HPDE6-E6E7 (cell line): ENCODE measurements at regions not wholly inside any gene's neighbourhood (a gene's known extent, or its start where the extent isn't known, plus 50 kb on each side); places are given as distances from the start of the nearest gene placed in this dataset.
"Not testable (repeated sequence)": the region's sequence is repeated elsewhere in the genome, so short reads cannot be mapped to it uniquely, and the experiment has no call there.

Experiments used
- DNase-seq: peaks from one replicate; pipeline ENCODE4 v3.0.0; 2011; ENCODE audit warnings: missing footprints; ENCODE audit errors: extremely low spot score

DNA sequence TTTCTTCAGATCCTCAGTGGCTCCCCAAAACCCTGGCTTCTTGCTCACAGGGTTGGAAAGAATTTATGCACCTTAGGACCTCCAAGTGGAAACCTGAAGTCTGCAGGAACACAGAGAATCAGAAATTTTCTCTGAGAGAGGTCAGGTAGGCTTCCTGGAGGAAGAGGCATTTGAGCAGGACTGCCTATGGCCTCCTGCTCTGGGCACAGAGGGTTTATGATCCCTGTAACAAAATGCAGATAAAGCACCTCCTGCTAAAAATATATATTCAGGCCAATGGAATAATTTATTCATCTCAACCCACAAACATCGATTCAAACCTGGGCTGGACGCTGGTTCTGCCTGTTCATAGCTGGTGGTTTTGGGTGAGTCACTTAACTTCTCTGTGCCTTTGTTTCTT is 68.1 kb upstream of the FGF3 start:
- DNase-seq = no peak

DNA sequence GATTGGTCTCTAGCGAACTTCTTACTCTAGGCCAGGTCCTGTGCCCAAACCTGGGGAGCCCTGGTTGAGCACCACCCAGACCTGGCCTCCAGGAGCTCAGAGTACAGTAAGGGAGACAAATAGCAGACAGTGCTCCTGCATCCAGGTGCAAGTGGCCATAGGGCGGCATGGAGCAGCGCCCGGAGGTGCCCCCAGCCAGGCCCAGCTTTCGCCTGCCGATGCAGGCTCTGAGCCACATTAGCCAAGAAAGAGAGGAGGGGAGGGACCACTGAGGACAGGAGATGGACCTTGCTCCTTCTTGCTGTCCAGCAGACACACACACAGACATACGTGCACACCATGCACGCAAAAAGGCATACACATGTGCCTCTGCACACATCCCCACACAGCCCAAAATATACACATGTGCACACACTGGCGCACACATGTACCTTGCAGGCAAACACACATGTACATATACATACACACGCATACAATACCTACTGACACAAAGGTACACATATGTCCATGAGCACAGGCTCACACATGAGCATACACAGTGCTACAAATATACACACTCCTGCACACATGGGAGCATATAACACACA is 68.7 kb upstream of the FGF3 start:
- no peak for DNase-seq

DNA sequence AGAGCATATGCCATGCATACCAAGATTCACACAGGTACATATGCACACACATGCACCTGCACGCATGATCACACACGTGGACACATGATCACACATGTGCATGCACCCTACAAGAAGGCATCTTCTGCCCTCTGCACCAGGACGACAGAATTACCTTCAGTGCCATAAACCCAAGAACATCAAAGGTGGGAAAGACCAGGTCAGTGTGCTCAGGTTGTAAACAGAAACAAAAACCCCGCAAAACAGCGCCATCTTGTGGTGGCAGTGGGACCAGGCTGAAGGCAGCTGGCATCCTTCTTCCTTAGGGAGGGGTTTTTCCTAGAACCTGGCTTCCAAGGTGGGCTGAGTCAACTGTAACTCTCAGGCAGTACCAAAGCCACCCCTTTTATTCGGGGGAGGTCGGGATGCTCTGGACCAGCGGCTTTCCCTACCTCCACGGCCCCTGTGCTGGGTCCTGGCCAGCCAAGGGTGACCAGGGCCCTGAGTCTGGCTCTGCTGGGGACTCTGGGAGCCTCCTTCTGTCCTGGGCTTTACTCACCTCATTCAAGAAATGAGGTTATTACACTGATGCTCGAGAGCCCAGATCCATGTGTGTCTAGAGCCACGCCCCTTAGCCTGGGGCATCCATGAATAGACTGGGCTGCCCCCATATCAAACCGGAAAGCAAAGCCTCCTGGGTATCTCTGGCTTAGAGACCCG is 69.4 kb upstream of the FGF3 start:
- peak; percentile 70 for DNase-seq

DNA sequence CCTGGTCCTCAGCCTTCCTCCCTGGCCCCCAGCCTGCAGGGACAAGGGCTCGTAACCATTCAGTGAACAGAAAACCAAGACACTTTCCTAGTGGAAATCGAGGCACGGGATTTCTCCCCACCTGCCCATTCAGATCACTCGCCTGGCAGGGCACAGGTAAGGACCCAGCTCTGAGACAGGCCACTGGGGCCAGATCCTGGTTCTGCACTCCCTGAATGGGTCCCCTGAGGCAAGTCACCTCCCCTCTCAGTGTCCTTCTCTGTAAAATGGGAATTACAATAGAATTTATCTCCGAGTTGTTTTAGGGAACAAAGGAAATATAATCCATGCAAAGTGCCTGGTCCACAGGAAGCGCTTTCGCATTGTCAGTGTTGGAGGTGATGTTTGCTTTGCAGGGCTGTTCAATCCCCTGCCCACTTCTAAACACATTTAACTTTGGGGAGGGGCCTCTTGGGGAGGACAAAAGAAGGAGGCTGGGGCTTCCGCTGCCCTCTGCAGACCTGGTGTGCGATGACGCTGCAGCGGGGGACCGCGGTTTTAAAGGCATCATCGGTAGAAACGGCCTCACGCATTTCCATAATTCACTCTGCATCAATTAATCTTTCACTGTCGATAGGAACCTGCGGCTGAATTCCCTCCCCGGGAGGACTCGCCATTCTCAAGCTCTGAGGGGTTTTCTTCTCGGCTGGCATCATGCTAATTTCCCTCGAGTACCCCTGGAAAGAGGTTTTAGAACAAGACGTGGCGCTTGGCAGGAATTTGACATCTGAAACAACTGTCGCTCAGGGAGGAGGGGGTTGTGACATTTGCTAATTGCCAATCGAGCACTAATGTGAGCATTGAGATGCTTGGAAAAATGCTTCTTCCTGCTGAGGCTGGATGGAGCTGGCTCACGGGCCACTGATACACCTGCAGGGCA is 70.4 kb upstream of the FGF3 start:
- no peak for DNase-seq

DNA sequence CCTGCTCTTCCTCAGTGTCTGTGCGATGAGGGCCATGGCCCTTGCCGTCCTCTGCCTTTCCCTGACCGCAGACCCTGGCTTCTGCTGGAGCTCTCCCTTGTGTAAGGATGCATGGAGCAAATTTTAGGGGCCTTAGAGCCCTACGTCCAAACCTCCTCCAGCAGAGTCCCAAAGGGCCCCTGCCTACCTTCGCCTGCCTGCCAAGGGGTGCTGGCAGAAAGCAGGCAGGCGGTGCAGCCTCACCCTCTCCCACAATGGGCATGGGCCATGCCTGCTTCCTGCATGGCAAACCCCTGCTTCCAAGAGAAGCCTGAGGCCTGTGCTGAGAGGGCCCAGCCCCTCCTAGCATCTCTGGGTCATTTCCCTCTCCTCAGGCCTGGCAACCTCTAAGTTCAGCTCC is 71.3 kb upstream of the FGF3 start:
- no peak for DNase-seq

DNA sequence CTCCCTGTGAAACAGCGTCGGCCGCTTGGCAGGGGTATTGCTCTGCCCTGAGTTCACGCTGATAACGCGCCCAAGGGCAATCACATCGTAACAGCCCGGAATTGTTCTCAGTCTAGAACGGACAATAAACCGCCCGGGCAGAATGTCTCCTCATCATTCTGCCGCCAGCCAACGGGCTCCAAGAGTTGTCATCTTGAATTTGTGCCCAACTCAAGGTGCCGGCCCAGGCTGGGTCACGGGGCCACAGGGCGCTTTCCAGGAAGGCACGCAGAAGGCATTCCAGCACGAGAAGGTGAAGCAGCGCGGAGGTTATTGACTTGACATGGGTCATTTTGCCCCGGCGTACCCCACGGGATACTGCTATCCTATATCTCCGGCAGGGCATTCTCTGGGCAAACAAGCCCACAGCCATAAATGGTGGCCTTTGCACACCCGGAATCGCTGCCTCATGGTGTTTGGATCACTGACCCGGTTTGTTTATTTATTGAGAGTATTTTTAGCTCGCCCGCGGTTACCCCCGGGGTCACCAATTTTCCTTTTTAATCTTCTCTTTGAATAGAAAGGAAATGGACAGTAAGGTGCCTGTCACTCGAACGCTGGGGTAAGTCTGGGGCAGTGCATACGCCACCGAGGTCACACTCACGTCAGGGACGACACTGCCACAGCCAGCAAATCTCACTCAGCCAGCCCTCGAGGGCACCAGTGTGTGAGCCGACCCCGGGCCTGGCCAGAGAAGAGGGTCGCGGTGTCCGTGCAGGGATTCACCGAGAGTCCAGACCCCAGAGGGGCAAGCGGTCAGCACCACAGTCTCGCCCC is 72.4 kb upstream of the FGF3 start:
- no peak for DNase-seq

DNA sequence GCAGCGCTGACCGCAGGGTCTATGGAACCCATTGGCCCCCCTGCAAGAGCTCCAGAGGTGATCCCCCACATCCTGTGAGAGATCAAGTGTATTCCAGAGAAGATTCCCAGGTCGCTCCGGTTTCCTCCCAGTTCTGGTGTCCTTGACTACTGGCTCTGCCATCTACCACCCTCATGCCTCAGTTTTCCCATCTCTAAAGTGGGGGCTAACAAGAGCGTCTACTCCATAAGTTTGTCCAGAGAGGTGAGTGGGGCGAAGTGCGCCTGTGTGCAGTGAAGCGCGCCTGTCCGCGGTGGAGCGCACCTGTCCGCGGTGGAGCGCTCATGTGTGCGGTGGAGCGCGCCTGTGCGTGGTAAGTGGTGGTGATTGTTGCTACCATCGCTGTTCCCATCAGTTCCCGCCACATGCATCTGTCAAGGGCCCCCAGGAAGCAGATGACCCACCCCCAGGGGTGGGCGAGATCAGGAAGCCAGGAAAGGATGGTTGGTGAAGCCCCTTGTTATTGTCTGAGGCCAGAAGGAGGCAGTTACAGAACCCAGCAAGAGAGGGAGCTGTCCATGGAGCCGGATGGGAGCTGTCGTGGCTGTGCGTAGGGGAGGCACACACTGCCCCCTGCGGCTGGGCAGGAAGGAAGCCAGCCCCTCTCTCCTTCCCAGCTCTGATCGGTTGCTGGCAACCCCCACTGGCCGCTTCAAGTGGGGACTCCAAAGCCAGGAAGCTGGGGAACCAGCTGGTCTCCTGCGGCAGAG is 73.2 kb upstream of the FGF3 start:
- DNase-seq = no peak

DNA sequence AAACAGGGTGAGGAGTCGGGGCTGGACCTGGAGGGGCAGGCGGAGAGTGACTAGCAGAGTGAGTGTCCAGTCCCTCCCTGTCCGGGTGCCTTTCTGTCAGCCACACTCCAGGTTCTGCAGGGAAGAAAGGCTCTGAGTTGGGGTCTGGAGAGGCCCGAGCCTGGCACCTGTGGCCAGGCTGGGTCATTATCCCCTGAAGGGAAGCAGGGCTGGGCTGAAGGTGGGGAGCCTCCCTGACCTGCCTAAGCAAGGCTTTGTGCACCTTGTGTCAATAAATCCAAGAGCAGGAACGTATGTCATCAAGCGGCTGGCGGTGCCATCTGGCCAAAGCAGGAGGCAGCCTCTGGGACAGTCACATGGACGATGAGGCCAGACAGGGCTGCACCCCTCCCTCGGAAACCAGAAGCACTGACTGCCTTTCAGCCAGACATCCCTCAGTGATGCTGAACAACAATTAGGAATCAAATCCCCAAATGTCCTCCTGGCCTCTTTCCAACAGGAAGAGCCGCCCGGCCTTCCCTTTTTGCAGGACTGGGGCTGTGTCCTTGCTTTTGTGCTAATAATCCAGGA is 73.9 kb upstream of the FGF3 start:
- no peak for DNase-seq

DNA sequence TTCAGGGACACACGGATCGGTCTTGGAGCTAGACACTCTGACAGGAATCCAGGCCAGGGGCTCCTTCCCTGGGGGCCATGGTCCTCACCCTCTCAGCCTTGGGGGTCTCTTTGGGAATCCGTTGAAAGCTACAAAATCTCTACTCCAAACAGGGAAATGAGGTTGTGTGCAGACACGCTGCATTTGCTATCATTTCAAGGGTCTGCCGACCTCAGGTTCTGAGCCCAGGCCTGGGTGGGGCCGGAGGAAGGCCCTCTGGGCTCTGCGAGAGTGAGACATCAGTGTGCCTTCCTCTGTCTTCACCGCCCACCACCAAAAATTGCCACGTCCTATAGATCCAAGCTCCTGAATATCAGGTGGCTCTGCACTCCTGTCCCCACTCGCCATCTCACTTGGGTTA is 74.4 kb upstream of the FGF3 start:
- no peak for DNase-seq

DNA sequence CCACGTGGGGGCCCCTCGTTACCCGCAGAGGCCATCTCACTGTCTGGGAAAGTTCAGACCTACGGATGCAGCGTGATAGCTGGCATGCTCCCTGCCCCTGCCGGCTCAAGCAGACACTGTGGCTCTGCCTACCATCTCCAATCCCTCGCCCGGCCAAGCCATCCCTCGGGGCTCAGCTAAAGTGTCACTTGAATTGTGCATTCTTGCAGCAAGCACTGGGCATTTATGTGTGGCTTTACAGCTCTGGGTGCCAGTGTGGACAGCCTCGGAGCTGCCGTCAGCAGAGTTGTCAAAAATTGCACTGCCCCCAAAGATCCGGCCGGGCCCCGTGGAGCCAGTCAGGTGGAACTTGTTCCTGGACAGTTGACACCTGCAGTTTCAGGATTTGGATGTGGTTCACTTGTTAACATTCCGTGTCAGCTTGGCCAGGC is 75.0 kb upstream of the FGF3 start:
- DNase-seq = no peak

DNA sequence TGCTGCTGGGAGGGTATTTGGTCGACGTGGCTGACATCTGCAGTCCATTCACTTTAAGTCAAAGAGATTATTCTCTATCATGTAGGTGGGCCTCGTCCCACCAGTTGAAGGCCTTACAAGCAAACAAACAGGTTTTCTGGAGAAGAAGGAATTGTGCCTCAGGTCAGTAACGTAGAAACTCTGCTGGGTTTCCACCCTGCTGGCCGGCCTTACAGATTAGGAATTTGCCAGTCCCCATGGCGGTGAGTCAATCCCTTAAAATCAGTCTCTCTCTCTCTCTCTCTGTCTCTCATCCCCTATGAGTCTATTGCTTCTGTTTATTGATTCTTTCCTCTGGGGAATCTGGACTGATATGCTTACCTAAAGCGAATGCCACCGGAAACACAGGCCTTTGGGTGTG is 75.4 kb upstream of the FGF3 start:
- no peak for DNase-seq

DNA sequence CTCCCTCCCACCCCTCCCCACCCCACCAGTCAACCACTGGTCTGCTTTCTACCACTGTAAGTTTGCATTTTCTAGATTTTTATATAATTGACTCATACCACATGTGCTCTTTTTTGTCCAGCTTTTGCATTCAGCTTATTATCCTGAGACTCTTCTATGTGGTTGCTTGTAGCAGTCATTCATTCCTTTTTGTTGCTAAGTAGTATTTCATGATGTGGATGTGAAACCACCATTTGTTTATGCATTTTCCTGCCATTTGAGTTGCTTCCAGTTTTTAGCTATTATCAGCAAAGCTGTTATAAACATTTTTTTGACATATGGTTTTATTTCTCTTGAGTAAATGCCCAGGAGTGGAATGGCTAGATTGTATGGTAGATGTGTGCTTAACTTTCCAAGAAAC is 77.0 kb upstream of the FGF3 start:
- no peak for DNase-seq

DNA sequence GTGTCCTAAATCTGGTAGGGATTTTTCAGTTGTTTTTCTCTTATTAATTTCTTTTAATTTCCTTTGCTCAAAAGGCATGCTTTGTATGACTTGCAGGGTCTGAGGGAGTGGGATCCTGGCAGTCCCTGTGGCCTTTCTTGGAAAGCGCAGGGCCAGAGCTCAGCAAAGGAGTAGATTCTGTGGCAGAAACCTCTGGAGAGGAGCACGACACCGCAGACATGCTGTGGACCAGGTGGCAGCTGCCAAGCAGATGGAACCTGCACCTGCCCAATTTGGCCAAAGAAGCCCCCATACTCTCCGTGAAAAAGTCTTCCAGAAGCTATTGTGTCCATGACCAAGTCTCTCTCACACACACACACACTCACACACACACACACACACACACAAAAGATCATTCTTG is 78.9 kb upstream of the FGF3 start:
- no peak for DNase-seq

DNA sequence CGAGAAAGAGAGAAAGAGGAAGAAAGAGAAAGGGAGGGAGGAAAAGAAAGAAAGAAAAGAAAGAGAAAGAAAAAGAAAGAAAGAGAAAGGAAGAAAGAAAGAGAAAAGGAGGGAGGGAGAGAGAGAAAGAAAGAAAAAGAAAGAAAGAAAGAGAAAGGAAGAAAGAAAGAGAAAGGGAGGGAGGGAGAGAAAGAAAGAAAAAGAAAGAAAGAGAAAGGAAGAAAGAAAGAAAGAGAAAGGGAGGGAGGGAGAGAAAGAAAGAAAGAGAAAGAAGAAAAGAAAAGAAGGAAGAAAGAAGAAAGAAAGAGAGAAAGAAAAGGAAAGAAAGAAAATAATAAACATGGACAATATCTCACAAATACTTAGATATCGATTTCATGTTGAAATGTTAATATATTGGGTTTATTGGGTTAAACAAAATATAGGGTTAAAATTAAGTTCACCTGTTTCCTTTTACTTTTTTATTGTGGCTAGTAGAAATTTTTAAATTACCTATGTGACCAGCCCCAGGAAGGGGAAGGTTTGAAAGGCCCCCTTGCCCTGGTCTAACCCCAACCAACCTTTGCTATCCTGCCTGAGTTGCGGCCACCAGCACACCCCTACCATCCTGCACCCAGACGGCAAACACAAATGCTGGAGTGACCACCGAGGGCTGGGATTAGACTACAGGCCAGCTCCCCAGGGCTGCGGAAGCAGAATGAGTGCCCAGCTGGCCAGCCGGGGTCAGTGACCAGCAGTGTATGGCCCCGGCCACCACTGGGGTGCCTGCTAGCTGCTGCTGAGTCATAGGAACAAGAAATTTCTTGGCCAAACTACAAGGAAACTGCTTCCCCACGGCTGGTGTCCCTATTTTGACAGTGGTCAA is 81.0 kb upstream of the FGF3 start:
- no peak for DNase-seq

DNA sequence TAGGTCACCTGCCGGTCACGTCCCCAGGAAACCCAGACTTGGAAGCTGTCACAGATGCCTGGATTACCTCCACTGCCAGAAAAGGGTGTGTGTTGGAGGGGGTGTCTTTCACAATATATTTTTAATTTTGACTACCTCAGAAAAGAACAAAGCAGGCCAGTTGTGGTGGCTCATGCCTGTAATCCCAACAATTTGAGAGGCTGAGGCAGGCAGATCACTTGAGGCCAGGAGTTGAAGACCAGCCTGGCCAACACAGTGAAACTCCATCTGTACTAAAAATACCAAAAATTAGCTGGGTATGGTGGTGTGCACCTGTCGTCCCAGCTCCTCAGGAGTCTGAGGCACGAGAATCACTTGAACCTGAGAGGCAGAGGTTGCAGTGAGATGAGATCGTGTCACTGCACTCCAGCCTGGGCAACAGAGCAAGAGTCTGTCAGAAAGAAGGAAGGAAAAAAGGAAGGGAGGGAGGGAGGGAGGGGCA is 81.6 kb upstream of the FGF3 start:
- not testable (repeated sequence) for DNase-seq

DNA sequence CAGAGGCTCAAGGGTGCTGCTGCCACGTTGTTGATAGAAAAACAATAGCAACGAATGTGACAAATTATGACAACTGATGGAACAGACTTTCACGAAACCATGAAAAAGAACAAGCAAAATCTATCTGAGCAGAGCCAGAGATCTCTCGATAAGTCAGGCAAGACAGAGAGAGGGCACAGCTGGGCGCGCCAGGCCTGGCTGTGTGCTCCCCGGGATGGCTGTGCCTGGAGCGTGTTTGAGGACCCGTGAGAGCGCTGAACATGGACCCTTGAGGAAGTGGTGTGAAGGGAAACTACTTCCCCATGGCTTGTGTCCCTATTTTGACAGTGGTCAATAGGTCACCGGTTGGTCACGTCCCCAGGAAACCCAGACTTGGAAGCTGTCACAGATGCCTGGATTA is 83.1 kb upstream of the FGF3 start:
- DNase-seq = no peak

DNA sequence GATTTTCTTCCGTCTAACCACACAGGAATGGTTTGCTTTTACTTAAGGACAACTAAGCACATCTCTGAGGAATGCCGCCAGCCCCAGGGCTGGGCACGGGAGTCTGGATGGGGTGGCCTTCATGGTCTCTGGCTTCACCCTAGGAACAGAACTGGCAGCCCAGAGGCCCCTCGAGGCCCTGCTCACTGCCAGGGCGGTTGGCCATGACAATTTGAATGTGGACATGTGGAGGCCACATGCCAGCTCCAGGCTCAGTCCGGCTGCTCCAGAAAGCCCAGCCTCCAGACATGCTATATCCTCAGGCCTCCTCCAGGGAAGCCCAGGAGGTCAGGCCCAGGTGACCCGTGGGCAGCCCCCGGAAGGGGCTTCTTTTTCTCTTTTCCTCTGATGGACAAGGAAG is 84.0 kb upstream of the FGF3 start:
- no peak for DNase-seq

DNA sequence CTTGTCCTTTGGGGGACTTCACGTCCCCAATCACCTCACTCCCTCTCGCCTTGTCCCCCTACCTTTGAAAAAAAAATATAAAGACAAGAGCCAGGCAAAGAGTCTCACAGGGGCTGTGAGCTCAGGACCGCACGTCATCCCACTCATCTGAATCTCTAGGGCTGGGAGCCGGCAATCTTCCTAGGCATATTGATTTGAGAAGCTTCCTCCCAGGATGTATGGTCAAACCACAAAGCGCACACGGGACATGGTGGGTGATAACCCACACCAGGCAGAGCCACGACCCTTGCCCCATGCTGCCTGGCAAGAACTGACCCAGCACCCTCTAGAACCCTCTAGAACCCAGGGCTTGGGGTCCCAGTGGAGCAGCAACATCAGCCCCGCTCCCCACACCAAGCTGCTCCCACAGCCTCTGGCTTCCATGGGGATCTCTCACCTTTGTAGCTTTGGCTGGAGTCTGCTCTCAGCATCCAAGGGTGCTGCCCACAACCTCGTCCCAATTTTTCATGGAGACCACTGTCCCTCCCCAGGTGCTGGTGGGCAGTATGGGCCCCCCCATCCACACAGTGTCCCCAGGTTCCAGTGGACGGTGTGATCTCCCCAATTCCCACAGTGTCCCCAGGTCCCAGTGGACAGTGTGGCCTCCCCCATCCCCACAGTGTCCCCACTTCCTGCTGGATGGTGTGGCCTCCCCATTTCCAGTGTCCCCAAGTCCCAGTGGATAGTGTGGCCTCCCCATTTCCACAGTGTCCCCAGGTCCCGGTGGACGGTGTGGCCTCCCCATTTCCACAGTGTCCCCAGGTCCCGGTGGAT is 85.2 kb upstream of the FGF3 start:
- no peak for DNase-seq

DNA sequence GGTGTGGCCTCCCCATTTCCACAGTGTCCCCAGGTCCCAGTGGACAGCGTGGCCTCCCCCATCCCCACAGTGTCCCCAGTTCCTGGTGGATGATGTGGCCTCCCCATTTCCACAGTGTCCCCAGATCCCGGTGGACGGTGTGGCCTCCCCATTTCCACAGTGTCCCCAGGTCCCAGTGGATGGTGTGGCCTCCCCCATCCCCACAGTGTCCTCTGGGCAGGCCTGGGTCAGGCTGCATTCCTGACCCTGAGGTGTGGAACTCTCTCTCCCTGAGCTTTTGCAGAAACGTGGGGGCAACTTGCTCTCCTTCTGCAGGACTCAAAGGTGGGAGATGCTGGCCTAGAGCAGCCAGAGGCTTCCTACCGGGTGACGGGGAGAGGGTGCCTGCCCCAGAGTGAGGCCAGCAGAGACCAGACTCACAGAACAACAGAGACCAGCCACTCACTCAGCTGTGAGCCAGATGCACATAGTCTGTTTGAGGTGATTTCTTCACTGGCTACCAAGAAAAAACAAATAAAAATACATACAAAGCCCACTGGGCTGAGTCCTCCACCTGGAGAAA is 85.8 kb upstream of the FGF3 start:
- no peak for DNase-seq
